Middle frontal gyrus (tissue), 1 donor: ENCODE measurements at regions not wholly inside any gene's neighbourhood (a gene's known extent, or its start where the extent isn't known, plus 50 kb on each side); places are given as distances from the start of the nearest gene placed in this dataset.
A peak's percentile ranks its signal among the peaks of the same experiment; 100 is the strongest.
"Not testable (repeated sequence)": the region's sequence is repeated elsewhere in the genome, so short reads cannot be mapped to it uniquely, and the experiment has no call there.

ENCODE experiments used
- DNase-seq: peaks from one replicate; pipeline ENCODE4 v3.0.0-alpha.2; 2015; ENCODE audit warnings: low spot score; ENCODE audit errors: extremely low spot score

- DNase-seq: no peak
Measured at GRCh38 chr3:139134678-139135372, 90.1 kb upstream of the PRR23C start.

- no peak for DNase-seq
Measured at GRCh38 chr3:139135657-139136056, 91.0 kb upstream of the PRR23C start.

- DNase-seq: no peak
Measured at GRCh38 chr3:139136469-139137202, 91.9 kb upstream of the PRR23C start.

- DNase-seq: no peak
Measured at GRCh38 chr3:139140553-139140952, 95.9 kb upstream of the PRR23C start.

- DNase-seq: not testable (repeated sequence)
Measured at GRCh38 chr3:139145980-139146379, 101.3 kb upstream of the PRR23C start.

- DNase-seq: no peak
Measured at GRCh38 chr3:139151530-139151929, 106.8 kb upstream of the PRR23C start.

- DNase-seq: not testable (repeated sequence)
Measured at GRCh38 chr3:139153434-139153833, 108.7 kb upstream of the PRR23C start.

GRCh38 chr3:139157161-139157932 lies 112.7 kb upstream of the PRR23C start:
- DNase-seq: no peak

- DNase-seq: no peak
Measured at GRCh38 chr3:139159356-139159755, 114.7 kb upstream of the PRR23C start.

GRCh38 chr3:139173372-139174108 lies 128.8 kb upstream of the PRR23C start:
- DNase-seq: peak; percentile 42

- DNase-seq: no peak
Measured at GRCh38 chr3:139180489-139180888, 135.8 kb upstream of the PRR23C start.

- no peak for DNase-seq
Measured at GRCh38 chr3:139182143-139182542, 137.5 kb upstream of the PRR23C start.

- DNase-seq: no peak
Measured at GRCh38 chr3:139182598-139182997, 137.9 kb upstream of the PRR23C start.

- DNase-seq: no peak
Measured at GRCh38 chr3:139185527-139185926, 140.8 kb upstream of the PRR23C start.

GRCh38 chr3:139187154-139187553 lies 142.5 kb upstream of the PRR23C start:
- no peak for DNase-seq

- no peak for DNase-seq
Measured at GRCh38 chr3:139187648-139188047, 143.0 kb upstream of the PRR23C start.

- no peak for DNase-seq
Measured at GRCh38 chr3:139189943-139190342, 145.3 kb upstream of the PRR23C start.

- DNase-seq: not testable (repeated sequence)
Measured at GRCh38 chr3:139194421-139194820, 149.4 kb upstream of the MRPS22 start.

GRCh38 chr3:139196146-139196545 lies 147.7 kb upstream of the MRPS22 start:
- DNase-seq: not testable (repeated sequence)

- DNase-seq: no peak
Measured at GRCh38 chr3:139197251-139197650, 146.6 kb upstream of the MRPS22 start.

- DNase-seq: no peak
Measured at GRCh38 chr3:139198186-139198585, 145.6 kb upstream of the MRPS22 start.
